Thoracic aorta (tissue), 2 donors: ENCODE measurements at regions not wholly inside any gene's neighbourhood (a gene's known extent, or its start where the extent isn't known, plus 50 kb on each side); places are given as distances from the start of the nearest gene placed in this dataset.

ENCODE experiments used
- ATAC-seq: fragments of 150-250 bp; one replicate; pipeline ENCODE4 v1.8.0; 2017; ENCODE audit warnings: low read depth; ENCODE audit not compliant: insufficient number of reproducible peaks, low FRiP score
- DNase-seq: peaks from one replicate; pipeline ENCODE4 v3.0.0-alpha.2; 2020; ENCODE audit warnings: low spot score
- H3K27ac ChIP-seq, 2 donors: fragments of 200-600 bp; sonication (generic); 1 replicate in 1 of 2; 2 replicates in 1 of 2; pipeline ENCODE4 v1.5.1; 2016; ENCODE audit warnings: mild to moderate bottlenecking in 2 of 2, moderate library complexity in 2 of 2
- H3K27me3 ChIP-seq: fragments of 200-600 bp; sonication (generic); replicated peaks from 2 replicates; pipeline ENCODE4 v1.6.0; 2016; ENCODE audit warnings: mild to moderate bottlenecking; ENCODE audit not compliant: insufficient read depth
- H3K36me3 ChIP-seq: fragments of 200-600 bp; sonication (generic); one replicate; pipeline ENCODE4 v1.5.1; 2016
- H3K4me1 ChIP-seq, 2 donors: fragments of 200-600 bp; sonication (generic); 1 replicate in 1 of 2; 2 replicates in 1 of 2; pipeline versions ENCODE4 v1.5.1 to v1.6.0; 2016; ENCODE audit warnings: low read depth in 2 of 2, mild to moderate bottlenecking in 1 of 2; ENCODE audit not compliant: control insufficient read depth in 1 of 2
- H3K4me3 ChIP-seq: fragments of 200-600 bp; sonication (generic); 2 replicates; pipeline ENCODE4 v1.5.1; 2016; ENCODE audit warnings: mild to moderate bottlenecking
- H3K9me3 ChIP-seq: fragments of 200-600 bp; sonication (generic); 2 replicates; pipeline ENCODE4 v1.5.1; 2016
- TF ChIP-seq, protein P1 (sequence below): fragments of 200-600 bp; sonication (generic); IDR thresholded peaks from one replicate; pipeline ENCODE4 v1.5.1; 2019; ENCODE audit warnings: antibody characterized with exemption

DNA sequence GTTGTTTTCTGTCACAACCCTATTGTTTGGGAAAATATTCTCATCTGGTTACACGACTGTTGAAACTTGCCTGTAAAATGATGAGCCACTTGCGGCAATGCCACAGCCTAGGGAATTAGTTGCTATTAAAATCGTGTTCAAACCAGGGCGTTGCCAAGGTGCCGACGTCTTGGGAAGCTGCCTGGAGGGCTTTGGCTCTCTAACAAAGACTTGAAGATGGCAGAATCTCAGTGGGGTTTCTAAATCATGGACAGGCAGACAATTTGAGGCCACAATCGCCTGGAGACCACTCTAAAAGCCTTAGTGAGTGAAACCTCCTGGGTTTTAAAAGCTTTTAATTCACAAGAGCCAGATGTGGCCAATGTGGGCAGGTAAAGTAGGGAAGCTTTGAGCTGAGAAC, 117.2 kb upstream of the BMAL1 start:
- Histone ChIP-seq H3K4me3 (no peak overlapping the region), H3K36me3 (no peaks in the 10 kb centered on the region), H3K27me3 (no peaks in the 10 kb centered on the region), H3K4me1 (no peaks in the 10 kb centered on the region), H3K27ac (no peak overlapping the region), H3K9me3 (peaks cover 8% of the 10 kb centered on the region)
- DNase-seq: no peak
- no peak for ATAC-seq
- TF ChIP-seq, protein P1, sequence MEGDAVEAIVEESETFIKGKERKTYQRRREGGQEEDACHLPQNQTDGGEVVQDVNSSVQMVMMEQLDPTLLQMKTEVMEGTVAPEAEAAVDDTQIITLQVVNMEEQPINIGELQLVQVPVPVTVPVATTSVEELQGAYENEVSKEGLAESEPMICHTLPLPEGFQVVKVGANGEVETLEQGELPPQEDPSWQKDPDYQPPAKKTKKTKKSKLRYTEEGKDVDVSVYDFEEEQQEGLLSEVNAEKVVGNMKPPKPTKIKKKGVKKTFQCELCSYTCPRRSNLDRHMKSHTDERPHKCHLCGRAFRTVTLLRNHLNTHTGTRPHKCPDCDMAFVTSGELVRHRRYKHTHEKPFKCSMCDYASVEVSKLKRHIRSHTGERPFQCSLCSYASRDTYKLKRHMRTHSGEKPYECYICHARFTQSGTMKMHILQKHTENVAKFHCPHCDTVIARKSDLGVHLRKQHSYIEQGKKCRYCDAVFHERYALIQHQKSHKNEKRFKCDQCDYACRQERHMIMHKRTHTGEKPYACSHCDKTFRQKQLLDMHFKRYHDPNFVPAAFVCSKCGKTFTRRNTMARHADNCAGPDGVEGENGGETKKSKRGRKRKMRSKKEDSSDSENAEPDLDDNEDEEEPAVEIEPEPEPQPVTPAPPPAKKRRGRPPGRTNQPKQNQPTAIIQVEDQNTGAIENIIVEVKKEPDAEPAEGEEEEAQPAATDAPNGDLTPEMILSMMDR: no peak

DNA sequence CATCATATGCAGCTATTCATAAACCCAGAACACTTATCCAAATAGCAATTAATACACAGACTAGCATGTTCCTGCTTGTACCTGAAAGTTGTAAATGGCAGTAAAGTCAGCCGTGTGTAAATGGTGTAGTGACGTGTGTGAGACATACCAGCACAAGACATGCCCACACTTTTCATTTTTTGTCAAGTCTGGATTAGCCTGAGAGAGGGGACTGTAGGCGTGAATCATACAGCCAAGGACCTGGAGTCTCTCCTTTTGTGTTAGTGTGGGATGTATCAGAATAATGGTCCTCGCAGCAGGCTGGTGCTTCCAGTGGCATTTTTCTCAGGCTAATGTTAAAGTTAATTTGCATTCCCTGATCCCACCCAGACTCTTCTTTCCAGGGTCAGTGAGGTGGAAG, 116.8 kb upstream of the BMAL1 start:
- Histone ChIP-seq H3K4me3 (no peak overlapping the region), H3K27me3 (no peaks in the 10 kb centered on the region), H3K4me1 (no peaks in the 10 kb centered on the region), H3K36me3 (no peaks in the 10 kb centered on the region), H3K27ac (no peak overlapping the region), H3K9me3 (peaks cover 5% of the 10 kb centered on the region)
- no peak for ATAC-seq
- TF ChIP-seq, protein P1: no peak
- no peak for DNase-seq

DNA sequence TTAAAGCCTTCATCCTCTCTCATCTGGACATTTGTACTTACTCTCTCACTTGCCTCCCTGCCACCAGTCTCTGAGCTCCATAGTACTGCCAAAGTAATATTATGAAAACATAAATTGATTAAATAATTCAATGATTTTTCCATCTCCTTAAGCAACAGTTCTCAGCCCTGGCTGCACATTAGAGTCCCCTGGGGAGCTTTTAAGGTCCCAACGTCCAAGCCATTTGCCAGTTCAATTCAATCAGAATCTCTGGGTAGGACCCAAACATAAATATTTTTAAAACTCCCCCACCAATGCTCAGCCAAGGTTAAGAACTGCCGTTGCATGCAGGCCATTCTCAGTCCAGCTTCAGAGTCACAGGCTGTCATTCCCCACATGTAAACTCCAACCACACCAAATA, 114.4 kb upstream of the BMAL1 start:
- Histone ChIP-seq H3K27me3 (no peaks in the 10 kb centered on the region), H3K36me3 (no peaks in the 10 kb centered on the region), H3K4me3 (no peak overlapping the region), H3K9me3 (no peaks in the 10 kb centered on the region), H3K27ac (no peak overlapping the region), H3K4me1 (no peaks in the 10 kb centered on the region)
- DNase-seq (no peak), ATAC-seq (no peak)
- TF ChIP-seq, protein P1: no peak

DNA sequence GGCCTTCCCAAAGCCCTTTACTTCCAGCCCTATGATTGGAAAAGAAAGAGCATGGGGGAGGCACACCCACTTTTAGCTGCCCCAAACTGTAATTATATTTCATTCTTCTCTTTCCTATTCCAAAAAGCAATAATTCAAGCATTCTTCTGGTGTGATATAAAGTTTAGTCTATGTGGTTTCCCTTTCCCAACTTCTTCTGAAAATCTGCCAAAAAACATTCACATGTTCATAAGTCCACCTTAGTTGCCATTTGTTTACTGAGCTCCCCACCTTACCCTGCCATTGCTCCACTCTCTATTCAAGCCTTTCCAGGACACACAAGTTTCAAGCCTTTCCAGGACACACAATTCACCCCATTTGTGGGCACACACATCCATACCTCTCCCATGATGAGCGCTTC, 111.6 kb upstream of the BMAL1 start:
- TF ChIP-seq, protein P1: no peak
- no peaks in the 10 kb centered on the region for H3K9me3 ChIP-seq
- ATAC-seq (no peak), DNase-seq (no peak)
- H3K27ac ChIP-seq: no peak overlapping the region
- no peaks in the 10 kb centered on the region for H3K27me3 ChIP-seq
- no peaks in the 10 kb centered on the region for H3K4me1 ChIP-seq
- no peaks in the 10 kb centered on the region for H3K36me3 ChIP-seq
- no peak overlapping the region for H3K4me3 ChIP-seq

DNA sequence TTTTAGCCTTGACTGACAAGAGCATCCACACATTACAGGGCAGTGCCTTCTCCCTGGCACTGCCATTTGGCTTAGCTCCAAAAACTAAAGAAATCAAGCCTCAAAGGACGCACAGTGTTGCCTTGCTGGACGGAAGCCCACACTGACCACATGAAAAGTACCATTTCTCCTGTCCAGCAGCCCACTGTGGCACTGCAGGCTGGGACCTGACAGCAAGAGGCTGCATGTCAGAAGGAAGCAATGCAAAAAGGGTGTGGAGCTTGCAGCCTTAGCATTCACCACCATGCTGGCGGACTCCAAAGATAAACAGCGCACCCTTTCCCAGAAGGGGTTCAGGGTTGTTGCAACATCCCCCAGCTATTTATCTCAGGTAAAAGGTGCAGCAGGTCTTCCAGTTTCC, 109.3 kb upstream of the BMAL1 start:
- ATAC-seq: no peak
- no peaks in the 10 kb centered on the region for H3K27me3 ChIP-seq
- H3K27ac ChIP-seq: no peak overlapping the region
- no peaks in the 10 kb centered on the region for H3K4me1 ChIP-seq
- no peaks in the 10 kb centered on the region for H3K36me3 ChIP-seq
- H3K4me3 ChIP-seq: no peak overlapping the region
- no peaks in the 10 kb centered on the region for H3K9me3 ChIP-seq
- no peak for DNase-seq
- TF ChIP-seq, protein P1: no peak
